Stimulated activated CD8-positive, alpha-beta memory T cell treated with anti-CD3 and anti-CD28 coated beads, Interleukin-4, amount 100 ng/mL, for 24 hours (primary cell): ENCODE measurements at regions not wholly inside any gene's neighbourhood (a gene's known extent, or its start where the extent isn't known, plus 50 kb on each side); places are given as distances from the start of the nearest gene placed in this dataset.
"Not testable (repeated sequence)": the region's sequence is repeated elsewhere in the genome, so short reads cannot be mapped to it uniquely, and the experiment has no call there.

Source experiments
- DNase-seq: peaks from one replicate; pipeline ENCODE4 v3.0.0-alpha.2; 2020; ENCODE audit warnings: low read depth

- DNase-seq, result no peak
These were observed 125.1 kb upstream of the FAM204A start for GRCh38 chr10:118467200-118467599.

GRCh38 chr10:118465300-118465874, 123.3 kb upstream of the FAM204A start:
- DNase-seq, result no peak

- DNase-seq, result no peak
These were observed 121.6 kb upstream of the FAM204A start for GRCh38 chr10:118463740-118464139.

GRCh38 chr10:118462401-118462800, 120.3 kb upstream of the FAM204A start:
- DNase-seq, result no peak

GRCh38 chr10:118459642-118460193, 117.6 kb upstream of the FAM204A start:
- peak; percentile 24 for DNase-seq

- no peak for DNase-seq
These were observed 117.0 kb upstream of the FAM204A start for GRCh38 chr10:118458957-118459641.

GRCh38 chr10:118457824-118458428, 115.8 kb upstream of the FAM204A start:
- DNase-seq, result no peak

GRCh38 chr10:118455181-118455695, 113.1 kb upstream of the FAM204A start:
- DNase-seq, result no peak

GRCh38 chr10:118454211-118454610, 112.1 kb upstream of the FAM204A start:
- no peak for DNase-seq

- DNase-seq, result no peak
These were observed 110.0 kb upstream of the FAM204A start for GRCh38 chr10:118452098-118452497.

- no peak for DNase-seq
These were observed 107.4 kb upstream of the FAM204A start for GRCh38 chr10:118449521-118449920.

- DNase-seq, result no peak
These were observed 106.6 kb upstream of the FAM204A start for GRCh38 chr10:118448744-118449143.

GRCh38 chr10:118447478-118448270, 105.5 kb upstream of the FAM204A start:
- DNase-seq, result no peak

- DNase-seq, result no peak
These were observed 103.4 kb upstream of the FAM204A start for GRCh38 chr10:118445535-118445934.

- DNase-seq, result no peak
These were observed 101.9 kb upstream of the FAM204A start for GRCh38 chr10:118444069-118444468.

GRCh38 chr10:118442032-118442431, 99.9 kb upstream of the FAM204A start:
- DNase-seq, result no peak

- no peak for DNase-seq
These were observed 97.7 kb upstream of the FAM204A start for GRCh38 chr10:118439824-118440223.

- no peak for DNase-seq
These were observed 94.6 kb upstream of the FAM204A start for GRCh38 chr10:118436742-118437141.

GRCh38 chr10:118430190-118430589, 88.1 kb upstream of the FAM204A start:
- no peak for DNase-seq

GRCh38 chr10:118423800-118424442, 81.8 kb upstream of the FAM204A start:
- DNase-seq, result peak; percentile 42

- DNase-seq, result no peak
These were observed 80.1 kb upstream of the FAM204A start for GRCh38 chr10:118422241-118422640.

GRCh38 chr10:118420049-118420448, 77.9 kb upstream of the FAM204A start:
- DNase-seq, result not testable (repeated sequence)
